Chondrocyte (in vitro differentiated cells): ENCODE measurements at regions not wholly inside any gene's neighbourhood (a gene's known extent, or its start where the extent isn't known, plus 50 kb on each side); places are given as distances from the start of the nearest gene placed in this dataset.
A peak's percentile ranks its signal among the peaks of the same experiment; 100 is the strongest.

ENCODE experiments used
- DNase-seq: peaks from one replicate; pipeline ENCODE4 v3.0.0; 2021; ENCODE audit warnings: mixed read lengths, low spot score
- H3K27ac Mint-ChIP-seq: one replicate; pipeline ENCODE4 v1.8.0; 2021; ENCODE audit warnings: mild to moderate bottlenecking, moderate library complexity, mixed read lengths; ENCODE audit not compliant: unreplicated experiment
- H3K27me3 Mint-ChIP-seq: 2 replicates; pipeline ENCODE4 v1.8.0; 2021; ENCODE audit warnings: low read depth, mixed read lengths
- H3K36me3 Mint-ChIP-seq: 2 replicates; pipeline ENCODE4 v1.8.0; 2021; ENCODE audit warnings: low read depth, mixed read lengths
- H3K4me1 Mint-ChIP-seq: 2 replicates; pipeline ENCODE4 v1.8.0; 2021; ENCODE audit warnings: low read depth, mild to moderate bottlenecking, mixed read lengths
- H3K4me3 Mint-ChIP-seq: one replicate; pipeline ENCODE4 v1.8.0; 2021; ENCODE audit warnings: mild to moderate bottlenecking, moderate library complexity, mixed read lengths; ENCODE audit not compliant: unreplicated experiment
- H3K9me3 Mint-ChIP-seq: 2 replicates; pipeline ENCODE4 v1.8.0; 2021; ENCODE audit warnings: low read depth, mixed read lengths
- TF ChIP-seq, protein P1 (sequence below): fragments of 200-600 bp; sonication (generic); IDR thresholded peaks from 2 replicates; pipeline ENCODE4 v1.5.0; 2021; ENCODE audit warnings: antibody characterized with exemption, mild to moderate bottlenecking, moderate library complexity

DNA sequence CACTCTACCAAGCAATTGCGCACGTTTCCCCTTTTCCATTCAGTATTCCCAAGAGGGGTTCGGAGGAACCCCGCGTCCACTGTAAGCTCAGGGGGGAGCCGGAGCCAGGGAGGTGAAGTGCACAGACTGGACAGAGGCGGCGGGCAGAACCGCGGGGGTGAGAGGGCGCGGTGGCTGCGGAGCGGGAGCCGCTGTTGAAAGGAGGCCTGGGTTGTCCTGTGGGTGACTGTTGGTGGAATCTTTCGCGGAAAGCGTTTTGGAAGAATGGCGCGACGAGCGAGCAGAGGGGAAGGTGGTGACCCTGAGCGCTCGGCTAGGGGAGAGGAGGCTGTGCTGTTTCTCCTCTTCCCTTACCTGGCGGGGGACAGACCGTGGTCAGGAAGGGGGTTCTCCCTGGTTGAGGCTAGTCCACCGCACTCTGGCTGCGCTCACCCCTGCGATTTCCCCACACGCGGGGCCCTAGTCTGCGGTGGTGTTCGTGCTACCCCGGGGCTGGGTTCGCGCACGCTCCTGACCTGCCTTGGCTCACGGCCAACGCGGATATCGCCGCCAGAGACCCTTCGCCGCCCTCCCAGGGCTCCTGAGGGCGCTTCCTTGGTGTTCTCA, 92.8 kb downstream of the PRKAB2 start:
- peaks cover 7% of the 10 kb centered on the region for H3K4me1 Mint-ChIP-seq
- no peaks in the 10 kb centered on the region for H3K36me3 Mint-ChIP-seq
- DNase-seq = no peak
- H3K4me3 Mint-ChIP-seq = peak overlapping the region; percentile 56
- TF ChIP-seq, protein P1, sequence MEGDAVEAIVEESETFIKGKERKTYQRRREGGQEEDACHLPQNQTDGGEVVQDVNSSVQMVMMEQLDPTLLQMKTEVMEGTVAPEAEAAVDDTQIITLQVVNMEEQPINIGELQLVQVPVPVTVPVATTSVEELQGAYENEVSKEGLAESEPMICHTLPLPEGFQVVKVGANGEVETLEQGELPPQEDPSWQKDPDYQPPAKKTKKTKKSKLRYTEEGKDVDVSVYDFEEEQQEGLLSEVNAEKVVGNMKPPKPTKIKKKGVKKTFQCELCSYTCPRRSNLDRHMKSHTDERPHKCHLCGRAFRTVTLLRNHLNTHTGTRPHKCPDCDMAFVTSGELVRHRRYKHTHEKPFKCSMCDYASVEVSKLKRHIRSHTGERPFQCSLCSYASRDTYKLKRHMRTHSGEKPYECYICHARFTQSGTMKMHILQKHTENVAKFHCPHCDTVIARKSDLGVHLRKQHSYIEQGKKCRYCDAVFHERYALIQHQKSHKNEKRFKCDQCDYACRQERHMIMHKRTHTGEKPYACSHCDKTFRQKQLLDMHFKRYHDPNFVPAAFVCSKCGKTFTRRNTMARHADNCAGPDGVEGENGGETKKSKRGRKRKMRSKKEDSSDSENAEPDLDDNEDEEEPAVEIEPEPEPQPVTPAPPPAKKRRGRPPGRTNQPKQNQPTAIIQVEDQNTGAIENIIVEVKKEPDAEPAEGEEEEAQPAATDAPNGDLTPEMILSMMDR = no peak
- peaks cover 41% of the 10 kb centered on the region for H3K27me3 Mint-ChIP-seq
- H3K9me3 Mint-ChIP-seq = no peaks in the 10 kb centered on the region
- no peak overlapping the region for H3K27ac Mint-ChIP-seq

GRCh38 chr1:147078606-147079399, 93.5 kb downstream of the PRKAB2 start:
- DNase-seq = peak; percentile 88
- no peak overlapping the region for H3K4me3 Mint-ChIP-seq
- peaks cover 4% of the 10 kb centered on the region for H3K4me1 Mint-ChIP-seq
- no peak overlapping the region for H3K27ac Mint-ChIP-seq
- peaks cover 1% of the 10 kb centered on the region for H3K9me3 Mint-ChIP-seq
- no peaks in the 10 kb centered on the region for H3K36me3 Mint-ChIP-seq
- peaks cover 47% of the 10 kb centered on the region for H3K27me3 Mint-ChIP-seq
- TF ChIP-seq, protein P1 = no peak

DNA sequence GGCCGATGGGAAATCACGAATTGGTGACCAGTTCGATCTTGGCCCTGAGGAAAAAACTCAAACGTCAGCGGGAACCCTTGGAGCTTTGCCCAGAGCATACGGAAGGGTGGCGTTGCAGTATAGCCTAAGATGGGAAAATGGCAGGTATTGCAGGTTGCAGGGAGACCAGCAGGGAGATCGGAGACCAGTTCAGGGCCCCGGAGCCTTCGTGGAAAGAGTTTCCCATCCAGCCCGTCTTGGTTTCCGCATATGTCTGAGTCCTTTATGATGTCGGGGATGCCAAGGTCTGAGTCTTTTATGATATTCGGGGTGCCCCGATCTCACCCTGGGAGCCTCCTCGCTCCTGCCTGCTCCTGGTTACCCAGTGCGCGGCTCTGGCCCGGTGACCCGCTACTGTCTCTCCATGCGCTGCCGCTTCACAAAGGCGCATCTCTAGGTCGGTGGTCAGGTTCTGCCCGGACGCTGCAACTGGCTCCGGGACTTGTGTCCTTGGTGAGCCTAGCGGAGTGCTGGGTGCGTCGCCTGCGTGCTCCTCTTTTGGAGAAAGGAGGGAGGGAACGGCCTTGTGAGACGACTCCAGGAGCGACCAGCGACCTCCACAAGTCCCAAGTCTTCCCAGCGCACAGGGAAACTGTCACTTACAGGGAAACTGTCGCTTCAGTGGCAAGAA, 94.2 kb downstream of the PRKAB2 start:
- peaks cover 5% of the 10 kb centered on the region for H3K9me3 Mint-ChIP-seq
- no peak overlapping the region for H3K27ac Mint-ChIP-seq
- DNase-seq = peak; percentile 89
- H3K4me3 Mint-ChIP-seq = no peak overlapping the region
- H3K36me3 Mint-ChIP-seq = no peaks in the 10 kb centered on the region
- peaks cover 50% of the 10 kb centered on the region for H3K27me3 Mint-ChIP-seq
- H3K4me1 Mint-ChIP-seq = peaks cover 4% of the 10 kb centered on the region
- TF ChIP-seq, protein P1 = no peak

DNA sequence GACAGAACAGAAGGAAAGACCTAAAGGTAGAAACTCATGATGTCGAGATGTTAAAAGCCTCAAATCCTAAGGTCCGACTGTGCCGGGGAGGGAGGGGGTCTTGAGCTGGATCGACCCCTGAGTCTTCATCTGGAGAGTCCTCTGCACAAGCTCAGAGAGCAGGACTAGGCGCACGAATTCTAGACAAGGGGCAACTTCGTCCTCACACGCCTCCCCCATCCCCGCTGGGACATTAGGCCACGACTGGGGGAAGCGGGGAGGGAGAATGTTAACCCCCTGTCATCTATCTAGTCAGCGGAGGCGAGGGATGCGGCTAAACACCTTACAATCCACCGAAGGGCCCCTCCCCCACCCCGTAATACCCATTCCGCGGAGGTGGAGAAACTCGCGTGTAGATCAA, 94.7 kb downstream of the PRKAB2 start:
- H3K36me3 Mint-ChIP-seq = no peaks in the 10 kb centered on the region
- no peak overlapping the region for H3K4me3 Mint-ChIP-seq
- H3K27me3 Mint-ChIP-seq = peaks cover 52% of the 10 kb centered on the region
- H3K27ac Mint-ChIP-seq = no peak overlapping the region
- TF ChIP-seq, protein P1 = no peak
- DNase-seq = no peak
- H3K9me3 Mint-ChIP-seq = peaks cover 5% of the 10 kb centered on the region
- H3K4me1 Mint-ChIP-seq = peaks cover 7% of the 10 kb centered on the region

DNA sequence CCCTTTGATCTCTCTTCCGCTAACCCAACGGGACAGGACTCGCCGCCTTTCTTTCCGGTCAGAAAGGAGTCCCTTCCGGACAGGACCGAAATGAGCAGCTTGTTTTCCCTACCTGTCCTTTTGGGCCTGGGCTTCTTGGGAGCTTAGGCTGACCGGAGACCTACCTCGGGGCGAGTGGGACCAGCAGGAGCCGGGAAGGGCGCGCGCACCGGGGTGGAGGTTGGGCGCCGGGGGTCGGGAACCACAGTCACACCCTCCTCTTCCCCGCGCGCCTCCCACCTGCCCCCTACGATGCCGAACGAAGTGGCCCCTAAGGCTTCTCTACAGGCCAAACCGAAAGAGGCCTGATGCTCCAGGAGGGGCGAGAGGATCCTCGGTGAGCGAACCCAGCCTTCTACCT, 95.2 kb downstream of the PRKAB2 start:
- H3K4me3 Mint-ChIP-seq = no peak overlapping the region
- no peaks in the 10 kb centered on the region for H3K36me3 Mint-ChIP-seq
- peaks cover 52% of the 10 kb centered on the region for H3K27me3 Mint-ChIP-seq
- peaks cover 10% of the 10 kb centered on the region for H3K4me1 Mint-ChIP-seq
- peaks cover 5% of the 10 kb centered on the region for H3K9me3 Mint-ChIP-seq
- no peak for DNase-seq
- H3K27ac Mint-ChIP-seq = no peak overlapping the region
- TF ChIP-seq, protein P1 = no peak
